ENCODE measurements at regions not wholly inside any gene's neighbourhood (a gene's known extent, or its start where the extent isn't known, plus 50 kb on each side); places are given as distances from the start of the nearest gene placed in this dataset.
A peak's percentile ranks its signal among the peaks of the same experiment; 100 is the strongest.

DNA sequence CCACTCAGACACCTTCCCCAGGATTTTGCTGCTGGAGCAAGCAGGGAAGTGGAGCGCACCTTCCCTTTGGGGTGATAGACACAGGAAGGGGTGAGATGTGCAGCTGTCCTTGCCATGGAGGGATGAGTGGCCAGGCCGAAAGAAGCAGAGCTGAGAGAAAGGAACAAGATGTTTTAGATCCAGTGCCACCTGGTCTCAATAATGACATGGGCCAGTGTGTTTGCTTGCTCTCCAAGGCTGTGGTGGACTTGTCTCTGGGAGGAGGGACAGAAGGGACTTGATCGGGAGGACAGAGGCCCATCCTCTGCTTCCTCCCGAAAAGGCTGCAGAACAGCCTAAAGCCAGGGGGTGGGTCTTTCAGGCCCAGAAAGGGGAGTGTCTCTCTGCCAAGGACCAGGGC lies 61.7 kb upstream of the CCDC167 start:
- no peak for DNase-seq
- ATAC-seq (replicated peaks) = no peak
- Mint-ChIP-seq H3K4me3 (peak overlapping the region; percentile 33 to 37), H3K27ac (peak overlapping the region; percentile 95), H3K4me1 (peaks cover 84 to 100% of the 10 kb centered on the region in 2 donors), H3K9me3 (no peaks in the 10 kb centered on the region), H3K36me3 (peaks cover 8 to 29% of the 10 kb centered on the region in 2 donors), H3K27me3 (no peaks in the 10 kb centered on the region)

DNA sequence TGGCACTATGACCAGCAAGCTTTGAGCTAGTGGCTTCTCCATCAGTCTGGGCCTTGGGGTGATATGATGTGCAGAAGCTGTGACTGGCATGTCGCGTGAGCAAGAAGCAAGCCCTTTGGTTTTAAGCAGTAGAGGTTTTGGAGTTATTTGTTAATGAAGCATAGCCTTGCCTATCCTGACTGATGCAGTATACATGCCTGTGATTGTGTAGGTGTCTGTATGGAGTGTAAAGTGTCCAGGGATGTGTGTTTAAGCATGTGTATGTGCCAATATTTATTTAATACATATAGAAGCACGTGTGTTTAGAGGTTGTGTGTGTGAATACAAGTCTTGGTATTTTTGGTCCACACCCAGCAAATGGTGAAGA lies 61.0 kb upstream of the CCDC167 start:
- no peaks in the 10 kb centered on the region for H3K9me3 Mint-ChIP-seq
- peak overlapping the region; percentile 95 for H3K27ac Mint-ChIP-seq
- peaks cover 87 to 100% of the 10 kb centered on the region in 2 donors for H3K4me1 Mint-ChIP-seq
- H3K27me3 Mint-ChIP-seq = no peaks in the 10 kb centered on the region
- no peak for ATAC-seq (replicated peaks)
- peaks cover 8 to 29% of the 10 kb centered on the region in 2 donors for H3K36me3 Mint-ChIP-seq
- DNase-seq = no peak
- H3K4me3 Mint-ChIP-seq = peak overlapping the region in 1 of 2 donors; percentile 29

GRCh38 chr6:37559501-37559900 lies 59.8 kb upstream of the CCDC167 start:
- no peaks in the 10 kb centered on the region for H3K27me3 Mint-ChIP-seq
- H3K9me3 Mint-ChIP-seq = no peaks in the 10 kb centered on the region
- peaks cover 87 to 100% of the 10 kb centered on the region in 2 donors for H3K4me1 Mint-ChIP-seq
- H3K36me3 Mint-ChIP-seq = peaks cover 8 to 29% of the 10 kb centered on the region in 2 donors
- peak overlapping the region; percentile 95 for H3K27ac Mint-ChIP-seq
- no peak for DNase-seq
- H3K4me3 Mint-ChIP-seq = peak overlapping the region in 1 of 2 donors; percentile 0
- no peak for ATAC-seq (replicated peaks)

DNA sequence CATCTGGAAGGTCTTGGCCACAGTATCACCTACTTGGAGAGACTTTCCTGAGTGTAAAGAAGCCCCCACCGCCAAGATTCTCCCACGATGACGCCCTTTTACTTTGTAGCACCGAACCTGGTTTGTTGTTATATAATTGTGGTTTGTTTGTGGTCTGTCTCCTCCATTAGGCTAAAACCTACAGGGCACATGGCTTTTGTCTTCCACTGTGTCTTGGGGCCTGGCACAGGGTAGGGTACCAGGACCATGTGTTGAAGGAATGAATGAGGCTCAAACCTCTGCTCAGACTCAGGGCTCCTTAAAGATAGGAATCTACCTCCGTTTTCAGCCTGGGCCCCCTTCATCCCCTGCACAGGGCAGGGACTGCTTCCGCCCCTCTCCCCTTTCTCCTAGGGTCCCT lies 59.4 kb upstream of the CCDC167 start:
- ATAC-seq (replicated peaks) (no peak), DNase-seq (no peak)
- Mint-ChIP-seq H3K4me3 (peak overlapping the region in 1 of 2 donors; percentile 0), H3K9me3 (no peaks in the 10 kb centered on the region), H3K27me3 (no peaks in the 10 kb centered on the region), H3K27ac (peak overlapping the region; percentile 95), H3K36me3 (peaks cover 8 to 29% of the 10 kb centered on the region in 2 donors), H3K4me1 (peaks cover 86 to 100% of the 10 kb centered on the region in 2 donors)

DNA sequence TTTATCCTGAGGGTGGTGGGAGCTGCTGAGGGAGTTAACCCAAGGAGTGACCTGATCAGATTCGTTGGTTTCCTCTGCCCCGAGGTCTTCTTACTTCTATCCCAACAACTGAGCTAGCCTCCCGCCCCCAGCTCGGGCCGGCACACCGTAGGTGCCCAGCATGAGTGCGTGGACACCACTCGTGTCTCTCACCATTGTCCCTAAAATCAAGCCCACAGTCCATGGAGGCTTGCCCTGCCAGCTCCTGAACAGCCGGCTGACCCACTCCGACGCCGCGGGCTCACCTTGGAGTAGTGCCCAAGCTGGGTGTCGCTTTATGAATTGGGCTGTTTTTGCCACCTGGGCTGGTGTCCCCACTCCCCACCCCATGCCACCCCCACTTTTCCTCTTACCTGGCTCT lies 59.0 kb upstream of the CCDC167 start:
- no peak for ATAC-seq (replicated peaks)
- Mint-ChIP-seq H3K4me3 (no peak overlapping the region), H3K27me3 (no peaks in the 10 kb centered on the region), H3K9me3 (no peaks in the 10 kb centered on the region), H3K27ac (peak overlapping the region; percentile 95), H3K36me3 (peaks cover 7 to 29% of the 10 kb centered on the region in 2 donors), H3K4me1 (peaks cover 84 to 100% of the 10 kb centered on the region in 2 donors)
- no peak for DNase-seq

DNA sequence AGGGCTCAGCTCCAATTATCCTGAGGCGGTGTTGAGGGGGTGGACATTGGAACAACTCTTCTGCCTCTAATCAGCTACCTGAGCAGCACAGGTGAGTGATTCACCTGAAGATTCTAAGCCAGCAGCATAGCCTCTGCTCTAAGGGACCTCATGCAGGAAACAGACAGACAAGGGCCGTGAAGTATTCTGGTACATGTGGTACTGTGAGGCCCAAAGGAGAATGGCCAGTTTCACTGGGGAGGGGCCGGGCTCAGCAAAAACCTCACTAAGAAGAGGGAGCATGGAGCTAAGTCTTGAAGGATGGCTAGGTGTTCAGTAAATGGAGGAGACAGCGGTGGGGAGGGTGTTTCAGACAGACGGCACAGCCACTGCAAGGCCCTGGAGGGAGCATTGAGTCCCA lies 58.5 kb upstream of the CCDC167 start:
- Mint-ChIP-seq H3K27ac (peak overlapping the region; percentile 95), H3K4me3 (peak overlapping the region; percentile 19 to 52), H3K9me3 (no peaks in the 10 kb centered on the region), H3K36me3 (peaks cover 3 to 26% of the 10 kb centered on the region in 2 donors), H3K27me3 (no peaks in the 10 kb centered on the region), H3K4me1 (peaks cover 82 to 100% of the 10 kb centered on the region in 2 donors)
- ATAC-seq (replicated peaks) (no peak), DNase-seq (no peak)

DNA sequence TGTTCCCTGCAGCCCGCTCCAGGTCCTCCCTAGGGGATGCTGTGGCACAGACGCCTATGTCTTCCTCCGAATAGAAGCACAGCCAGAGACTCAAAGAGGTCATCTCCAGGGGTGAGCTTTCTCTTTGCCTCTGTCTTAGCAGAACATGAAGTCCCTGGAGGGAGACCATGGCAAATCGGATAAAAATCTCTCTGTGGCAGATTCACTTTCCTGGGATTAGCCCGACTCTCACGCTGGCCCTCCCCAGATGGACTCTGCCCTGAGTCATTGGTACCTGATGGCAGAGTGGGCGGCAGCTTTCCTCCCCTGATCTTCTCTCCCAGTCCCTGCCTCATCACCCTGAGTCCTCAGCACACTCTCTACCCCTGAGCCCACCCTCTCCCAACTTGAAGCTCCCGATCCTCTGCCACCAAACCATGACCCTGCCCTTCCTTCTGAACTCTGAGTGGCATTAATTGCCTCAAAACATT lies 58.0 kb upstream of the CCDC167 start:
- H3K4me1 Mint-ChIP-seq = peaks cover 84 to 100% of the 10 kb centered on the region in 2 donors
- no peaks in the 10 kb centered on the region for H3K9me3 Mint-ChIP-seq
- H3K4me3 Mint-ChIP-seq = peak overlapping the region; percentile 52
- peak overlapping the region; percentile 95 for H3K27ac Mint-ChIP-seq
- peaks cover 3 to 26% of the 10 kb centered on the region in 2 donors for H3K36me3 Mint-ChIP-seq
- DNase-seq (no peak), ATAC-seq (replicated peaks) (no peak)
- H3K27me3 Mint-ChIP-seq = no peaks in the 10 kb centered on the region

GRCh38 chr6:37556881-37557644 lies 57.4 kb upstream of the CCDC167 start:
- DNase-seq (peak; percentile 50), ATAC-seq (replicated peaks) (peak in 1 of 2 donors; percentile 18)
- H3K9me3 Mint-ChIP-seq = no peaks in the 10 kb centered on the region
- peak overlapping the region; percentile 95 for H3K27ac Mint-ChIP-seq
- H3K4me3 Mint-ChIP-seq = peak overlapping the region; percentile 52
- H3K36me3 Mint-ChIP-seq = peaks cover 3 to 26% of the 10 kb centered on the region in 2 donors
- peaks cover 88 to 100% of the 10 kb centered on the region in 2 donors for H3K4me1 Mint-ChIP-seq
- H3K27me3 Mint-ChIP-seq = no peaks in the 10 kb centered on the region

DNA sequence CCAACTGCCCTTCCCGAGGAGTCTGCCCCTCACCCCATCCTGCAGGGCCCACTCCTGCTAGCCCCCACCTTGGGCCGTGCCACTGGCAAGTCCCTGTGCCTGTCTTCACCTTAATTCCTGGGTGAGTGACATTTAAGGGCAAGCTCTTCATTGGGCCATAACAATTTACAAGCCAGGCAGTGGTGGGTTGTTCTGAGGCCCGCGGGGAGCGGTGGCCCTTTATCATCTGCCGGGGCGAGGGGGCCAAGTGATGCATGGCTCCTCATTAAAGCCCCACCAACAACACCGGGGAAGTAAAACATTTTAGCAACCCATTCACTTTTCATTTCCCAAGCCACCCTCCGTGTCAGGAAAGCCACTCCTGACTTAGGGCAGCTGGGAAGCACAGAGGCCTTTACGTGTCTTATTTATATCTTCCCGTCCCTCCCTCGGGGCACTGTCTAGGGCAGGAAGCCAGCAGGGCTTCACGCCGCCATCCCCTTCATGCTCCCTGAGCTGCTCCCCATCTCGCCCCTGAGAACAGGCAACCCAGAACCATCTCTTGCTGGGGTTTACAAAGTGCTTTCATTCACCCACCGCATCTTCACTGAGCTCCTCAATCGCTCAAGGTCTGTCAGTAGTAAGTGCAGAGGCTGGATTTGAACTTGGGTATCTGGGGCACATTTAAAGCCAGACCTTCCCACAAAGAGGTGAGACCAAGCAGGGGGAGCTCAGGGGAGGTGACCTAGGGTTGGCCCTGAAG lies 55.5 kb upstream of the CCDC167 start:
- H3K27ac Mint-ChIP-seq = peak overlapping the region; percentile 95
- no peaks in the 10 kb centered on the region for H3K27me3 Mint-ChIP-seq
- H3K4me3 Mint-ChIP-seq = peak overlapping the region; percentile 72 to 75
- H3K36me3 Mint-ChIP-seq = peaks cover 3 to 23% of the 10 kb centered on the region in 2 donors
- DNase-seq (peak; percentile 56), ATAC-seq (replicated peaks) (peak; percentile 44 to 51)
- no peaks in the 10 kb centered on the region for H3K9me3 Mint-ChIP-seq
- peaks cover 79 to 99% of the 10 kb centered on the region in 2 donors for H3K4me1 Mint-ChIP-seq

DNA sequence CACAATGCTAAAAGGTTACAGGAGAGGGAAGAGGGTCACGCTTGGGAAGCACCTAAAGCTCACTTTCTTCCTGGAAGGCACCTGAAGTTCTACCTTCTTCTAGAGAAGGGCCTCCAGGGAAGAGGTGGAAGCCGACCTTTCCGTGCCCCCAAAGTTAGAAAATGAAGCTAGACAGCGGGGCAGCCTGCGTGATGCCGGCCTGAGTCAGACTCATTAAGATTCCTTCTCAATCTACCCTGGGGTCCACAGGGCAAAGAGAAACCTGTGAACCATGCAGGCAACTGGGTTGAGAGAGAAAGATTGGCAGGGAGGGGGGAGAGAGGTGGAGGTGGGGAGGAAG lies 54.8 kb upstream of the CCDC167 start:
- ATAC-seq (replicated peaks) = peak; percentile 44 to 55
- DNase-seq = peak; percentile 70
- H3K9me3 Mint-ChIP-seq = no peaks in the 10 kb centered on the region
- H3K4me3 Mint-ChIP-seq = peak overlapping the region; percentile 72 to 75
- peaks cover 79 to 99% of the 10 kb centered on the region in 2 donors for H3K4me1 Mint-ChIP-seq
- peaks cover 3 to 15% of the 10 kb centered on the region in 2 donors for H3K36me3 Mint-ChIP-seq
- no peaks in the 10 kb centered on the region for H3K27me3 Mint-ChIP-seq
- H3K27ac Mint-ChIP-seq = peak overlapping the region; percentile 95

DNA sequence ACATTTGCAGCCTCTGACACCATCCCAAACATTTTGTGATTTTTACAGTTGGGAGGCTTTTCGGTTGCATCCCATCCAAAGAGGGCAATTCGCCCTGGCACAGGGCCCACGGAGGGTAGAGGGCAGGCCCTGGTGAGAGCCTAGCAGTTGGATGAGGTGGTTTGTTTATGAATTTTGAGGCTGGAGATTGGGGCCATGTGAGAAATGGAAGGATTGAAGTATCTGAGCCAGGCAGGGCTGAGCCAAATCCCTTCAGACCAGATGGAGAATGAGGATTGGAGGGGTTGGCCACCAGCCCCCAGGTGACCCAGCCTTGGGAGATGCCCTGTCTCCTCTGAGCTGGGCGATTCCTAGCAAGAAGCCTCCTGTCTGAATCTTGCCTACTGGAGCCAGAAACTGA lies 52.6 kb upstream of the CCDC167 start:
- no peaks in the 10 kb centered on the region for H3K9me3 Mint-ChIP-seq
- H3K27me3 Mint-ChIP-seq = no peaks in the 10 kb centered on the region
- peak overlapping the region; percentile 95 for H3K27ac Mint-ChIP-seq
- ATAC-seq (replicated peaks) (no peak), DNase-seq (no peak)
- H3K36me3 Mint-ChIP-seq = no peaks in the 10 kb centered on the region
- H3K4me1 Mint-ChIP-seq = peaks cover 79 to 99% of the 10 kb centered on the region in 2 donors
- H3K4me3 Mint-ChIP-seq = no peak overlapping the region

- DNase-seq = no peak
- no peak overlapping the region for H3K4me3 Mint-ChIP-seq
- no peaks in the 10 kb centered on the region for H3K36me3 Mint-ChIP-seq
- H3K27me3 Mint-ChIP-seq = no peaks in the 10 kb centered on the region
- no peaks in the 10 kb centered on the region for H3K9me3 Mint-ChIP-seq
- no peak for ATAC-seq (replicated peaks)
- H3K4me1 Mint-ChIP-seq = peaks cover 75 to 98% of the 10 kb centered on the region in 2 donors
- peak overlapping the region; percentile 95 for H3K27ac Mint-ChIP-seq
These were observed 52.2 kb upstream of the CCDC167 start for GRCh38 chr6:37551867-37552266.

DNA sequence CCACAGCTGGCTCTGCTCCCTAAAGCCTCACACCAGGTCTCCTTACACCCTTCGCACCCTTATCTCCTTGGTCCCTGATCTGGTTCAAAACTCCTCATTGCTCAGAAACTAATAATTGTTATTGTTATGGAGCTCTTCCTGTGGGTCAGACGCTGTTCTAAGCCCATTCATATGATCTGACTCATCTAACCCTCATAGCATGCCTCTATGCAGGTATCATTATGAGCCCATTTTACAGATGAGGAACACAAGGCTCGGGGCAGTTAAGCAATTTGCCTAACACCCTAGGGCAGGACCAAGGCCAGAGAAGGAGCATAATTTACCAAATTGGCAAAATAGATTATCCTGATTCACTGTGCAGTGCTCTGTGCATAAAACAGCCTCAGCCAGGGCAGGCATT lies 51.8 kb upstream of the CCDC167 start:
- Mint-ChIP-seq H3K27ac (peak overlapping the region; percentile 95), H3K36me3 (no peaks in the 10 kb centered on the region), H3K4me1 (peaks cover 72 to 95% of the 10 kb centered on the region in 2 donors), H3K27me3 (no peaks in the 10 kb centered on the region), H3K9me3 (no peaks in the 10 kb centered on the region), H3K4me3 (no peak overlapping the region)
- no peak for DNase-seq
- ATAC-seq (replicated peaks) = no peak

DNA sequence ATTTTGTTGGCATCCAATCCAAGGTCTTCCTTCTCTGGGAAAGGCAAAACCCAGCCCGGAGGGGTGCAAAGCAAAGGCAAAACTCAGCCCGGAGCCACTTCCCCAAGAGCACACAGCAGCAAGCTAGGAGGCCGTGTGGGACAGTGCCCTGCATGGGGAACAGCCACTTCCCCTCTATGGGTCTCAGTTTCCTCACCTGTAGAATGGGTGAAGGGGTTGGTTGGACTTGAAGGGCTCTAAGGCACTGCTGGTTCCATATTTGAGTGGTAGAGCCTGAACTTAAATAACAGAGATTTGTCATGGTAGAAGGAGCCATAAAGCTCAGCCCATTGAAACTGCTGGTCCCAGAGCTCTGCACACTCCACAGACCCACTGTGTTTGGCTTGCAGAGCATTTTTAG lies 51.3 kb upstream of the CCDC167 start:
- DNase-seq (no peak), ATAC-seq (replicated peaks) (no peak)
- Mint-ChIP-seq H3K4me1 (peaks cover 71 to 95% of the 10 kb centered on the region in 2 donors), H3K4me3 (no peak overlapping the region), H3K36me3 (no peaks in the 10 kb centered on the region), H3K27me3 (no peaks in the 10 kb centered on the region), H3K9me3 (no peaks in the 10 kb centered on the region), H3K27ac (no peak overlapping the region)

Measured in stimulated activated naive B cell treated with anti-CD40 and anti-IgM and Interleukin-4, amounts not matched to agents 10 μg/mL and 1 μg/mL and 100 μg/mL, for 72 hours (primary cell).